Colonic mucosa (tissue), 4 donors: ENCODE measurements at regions not wholly inside any gene's neighbourhood (a gene's known extent, or its start where the extent isn't known, plus 50 kb on each side); places are given as distances from the start of the nearest gene placed in this dataset.

Experiments used
- DNase-seq: peaks from one replicate; pipeline ENCODE4 v3.0.0-alpha.2; 2020
- H3K27ac ChIP-seq: fragments of 200-600 bp; one replicate; pipeline ENCODE4 v1.8.0; 2021
- H3K27me3 ChIP-seq: fragments of 200-600 bp; one replicate; pipeline ENCODE4 v1.8.0; 2021
- H3K36me3 ChIP-seq: fragments of 200-600 bp; one replicate; pipeline ENCODE4 v1.8.0; 2021
- H3K4me1 ChIP-seq: fragments of 200-600 bp; one replicate; pipeline ENCODE4 v1.8.0; 2021; ENCODE audit warnings: mild to moderate bottlenecking
- H3K4me3 ChIP-seq: fragments of 200-600 bp; one replicate; pipeline ENCODE4 v1.8.0; 2021
- H3K9ac ChIP-seq, 2 donors: one replicate each; pipeline ENCODE4 v1.7.0; 2013; ENCODE audit warnings: control low read depth in 2 of 2, low read depth in 2 of 2, low read length in 2 of 2
- H3K9me3 ChIP-seq: fragments of 200-600 bp; one replicate; pipeline ENCODE4 v1.8.0; 2021
- CTCF ChIP-seq: fragments of 200-600 bp; IDR thresholded peaks from one replicate; pipeline ENCODE4 v1.8.0; 2022; ENCODE audit warnings: antibody characterized with exemption, mild to moderate bottlenecking
- intact Hi-C: fragments of 100-400 bp; cut with DNase I; formaldehyde crosslinking; loops from one replicate; pipeline ENCODE4 v1.14.1; 2022
- donor health status: healthy.
- donor health status: DM: no; HTN: no; CAD: no.
- donor health status: DM: no; HTN: no; CAD: no.

GRCh38 chr1:14103878-14104430 is 404.0 kb downstream of the PRDM2 start:
- intact Hi-C loops: no loop called here
- no peak for TF ChIP-seq CTCF
- H3K27ac ChIP-seq: no peak overlapping the region
- no peaks in the 10 kb centered on the region for H3K27me3 ChIP-seq
- H3K4me3 ChIP-seq: no peak overlapping the region
- H3K4me1 ChIP-seq: no peaks in the 10 kb centered on the region
- H3K9ac ChIP-seq: no peak overlapping the region
- DNase-seq: no peak
- H3K36me3 ChIP-seq: no peaks in the 10 kb centered on the region
- H3K9me3 ChIP-seq: no peaks in the 10 kb centered on the region

- no peaks in the 10 kb centered on the region for H3K27me3 ChIP-seq
- no peaks in the 10 kb centered on the region for H3K36me3 ChIP-seq
- intact Hi-C loops: no loop called here
- no peak overlapping the region for H3K9ac ChIP-seq
- H3K9me3 ChIP-seq: no peaks in the 10 kb centered on the region
- no peak for DNase-seq
- no peak overlapping the region for H3K4me3 ChIP-seq
- H3K27ac ChIP-seq: no peak overlapping the region
- H3K4me1 ChIP-seq: no peaks in the 10 kb centered on the region
- no peak for TF ChIP-seq CTCF
These were observed 406.1 kb downstream of the PRDM2 start for GRCh38 chr1:14106126-14106525.

- no peak for TF ChIP-seq CTCF
- H3K4me1 ChIP-seq: no peaks in the 10 kb centered on the region
- H3K4me3 ChIP-seq: no peak overlapping the region
- no peaks in the 10 kb centered on the region for H3K36me3 ChIP-seq
- DNase-seq: no peak
- H3K9ac ChIP-seq: no peak overlapping the region
- H3K27me3 ChIP-seq: no peaks in the 10 kb centered on the region
- intact Hi-C loops: no loop called here
- no peaks in the 10 kb centered on the region for H3K9me3 ChIP-seq
- H3K27ac ChIP-seq: no peak overlapping the region
These were observed 406.8 kb downstream of the PRDM2 start for GRCh38 chr1:14106679-14107313.

- H3K4me1 ChIP-seq: no peaks in the 10 kb centered on the region
- no peak overlapping the region for H3K4me3 ChIP-seq
- no peaks in the 10 kb centered on the region for H3K9me3 ChIP-seq
- TF ChIP-seq CTCF: no peak
- no peak for DNase-seq
- no peaks in the 10 kb centered on the region for H3K36me3 ChIP-seq
- H3K27me3 ChIP-seq: no peaks in the 10 kb centered on the region
- H3K9ac ChIP-seq: no peak overlapping the region
- no peak overlapping the region for H3K27ac ChIP-seq
- intact Hi-C loops: no loop called here
These were observed 408.6 kb downstream of the PRDM2 start for GRCh38 chr1:14108356-14109275.

GRCh38 chr1:14109276-14109635 is 409.3 kb downstream of the PRDM2 start:
- Histone ChIP-seq H3K27me3 (no peaks in the 10 kb centered on the region), H3K4me1 (no peaks in the 10 kb centered on the region), H3K4me3 (no peak overlapping the region), H3K27ac (no peak overlapping the region), H3K36me3 (no peaks in the 10 kb centered on the region), H3K9me3 (no peaks in the 10 kb centered on the region), H3K9ac (no peak overlapping the region)
- intact Hi-C loops: no loop called here
- TF ChIP-seq CTCF: no peak
- DNase-seq: no peak
